ENCODE measurements at regions not wholly inside any gene's neighbourhood (a gene's known extent, or its start where the extent isn't known, plus 50 kb on each side); places are given as distances from the start of the nearest gene placed in this dataset.
A peak's percentile ranks its signal among the peaks of the same experiment; 100 is the strongest.

GRCh38 chr11:86193297-86194095 lies 51.1 kb upstream of the EED start:
- no peak overlapping the region for H3K4me3 ChIP-seq (ENCODE audit: low read depth, low read length)
- in situ Hi-C loops (cut with HindIII; ENCODE audit: low sequenced_read_pairs): no loop called here
- DNase-seq (ENCODE audit: low read depth, low spot score): peak; percentile 79
- TF ChIP-seq, protein P1, sequence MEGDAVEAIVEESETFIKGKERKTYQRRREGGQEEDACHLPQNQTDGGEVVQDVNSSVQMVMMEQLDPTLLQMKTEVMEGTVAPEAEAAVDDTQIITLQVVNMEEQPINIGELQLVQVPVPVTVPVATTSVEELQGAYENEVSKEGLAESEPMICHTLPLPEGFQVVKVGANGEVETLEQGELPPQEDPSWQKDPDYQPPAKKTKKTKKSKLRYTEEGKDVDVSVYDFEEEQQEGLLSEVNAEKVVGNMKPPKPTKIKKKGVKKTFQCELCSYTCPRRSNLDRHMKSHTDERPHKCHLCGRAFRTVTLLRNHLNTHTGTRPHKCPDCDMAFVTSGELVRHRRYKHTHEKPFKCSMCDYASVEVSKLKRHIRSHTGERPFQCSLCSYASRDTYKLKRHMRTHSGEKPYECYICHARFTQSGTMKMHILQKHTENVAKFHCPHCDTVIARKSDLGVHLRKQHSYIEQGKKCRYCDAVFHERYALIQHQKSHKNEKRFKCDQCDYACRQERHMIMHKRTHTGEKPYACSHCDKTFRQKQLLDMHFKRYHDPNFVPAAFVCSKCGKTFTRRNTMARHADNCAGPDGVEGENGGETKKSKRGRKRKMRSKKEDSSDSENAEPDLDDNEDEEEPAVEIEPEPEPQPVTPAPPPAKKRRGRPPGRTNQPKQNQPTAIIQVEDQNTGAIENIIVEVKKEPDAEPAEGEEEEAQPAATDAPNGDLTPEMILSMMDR (IDR thresholded peaks at IDR 0.05; ENCODE audit: low read depth, low read length): peak; percentile 78

DNA sequence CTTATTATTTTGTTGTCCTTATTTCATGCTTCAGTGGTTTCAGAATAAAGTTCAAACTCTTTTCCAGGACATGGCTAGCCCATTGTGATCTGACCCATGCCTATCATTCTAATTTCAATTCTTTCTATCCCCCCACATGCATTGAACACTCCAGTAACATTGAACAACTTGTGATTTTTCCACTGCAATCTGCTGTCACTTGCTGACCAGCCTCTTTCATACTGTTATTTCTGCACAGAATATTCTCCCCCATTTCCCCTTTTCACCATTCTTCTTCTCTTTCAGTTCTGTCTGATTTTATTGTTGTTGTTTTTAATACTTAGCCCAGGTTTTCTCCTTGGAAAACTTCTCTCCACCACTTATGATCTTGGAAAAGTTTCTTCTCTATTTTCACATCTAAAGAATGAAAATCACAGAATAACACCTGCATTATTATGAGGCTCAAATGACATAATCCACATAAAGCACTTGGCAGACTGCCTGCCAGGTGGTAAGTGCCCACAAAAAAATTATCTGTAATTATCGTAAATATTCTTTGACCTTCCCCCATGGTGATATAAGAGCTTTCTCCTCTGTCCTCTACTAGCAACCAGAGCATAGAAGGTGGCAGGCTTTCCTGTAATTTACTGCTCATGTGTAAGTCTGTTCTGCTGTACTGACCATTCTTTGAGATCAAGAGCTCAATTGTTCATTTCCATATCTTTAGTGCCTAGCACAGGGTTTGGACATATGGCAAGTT lies 51.9 kb upstream of the EED start:
- TF ChIP-seq, protein P1 (IDR thresholded peaks at IDR 0.05; ENCODE audit: low read depth, low read length): no peak
- no peak for DNase-seq (ENCODE audit: low read depth, low spot score)
- in situ Hi-C loops (cut with HindIII; ENCODE audit: low sequenced_read_pairs): no loop called here
- no peak overlapping the region for H3K4me3 ChIP-seq (ENCODE audit: low read depth, low read length)

DNA sequence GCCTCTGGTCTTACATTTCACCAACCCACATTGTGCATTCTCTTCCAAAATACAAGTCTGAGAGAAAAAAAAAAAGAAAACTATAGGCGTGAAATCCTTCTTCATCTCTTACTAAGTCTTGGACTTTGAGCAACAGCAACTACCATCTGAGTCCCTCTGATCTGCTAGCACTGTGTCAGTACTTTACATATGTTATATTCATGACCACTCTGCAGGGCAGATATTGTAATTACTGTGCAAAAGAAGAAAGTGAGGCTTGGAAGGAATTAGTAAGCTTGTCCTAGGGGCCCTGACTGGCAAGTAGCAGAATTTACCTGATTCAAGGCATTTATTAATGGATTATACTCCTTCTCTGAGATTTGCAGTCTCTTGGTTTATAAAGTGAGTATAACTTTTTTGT lies 52.7 kb upstream of the EED start:
- in situ Hi-C loops (cut with HindIII; ENCODE audit: low sequenced_read_pairs): no loop called here
- DNase-seq (ENCODE audit: low read depth, low spot score): no peak
- no peak overlapping the region for H3K4me3 ChIP-seq (ENCODE audit: low read depth, low read length)
- TF ChIP-seq, protein P1 (IDR thresholded peaks at IDR 0.05; ENCODE audit: low read depth, low read length): no peak

DNA sequence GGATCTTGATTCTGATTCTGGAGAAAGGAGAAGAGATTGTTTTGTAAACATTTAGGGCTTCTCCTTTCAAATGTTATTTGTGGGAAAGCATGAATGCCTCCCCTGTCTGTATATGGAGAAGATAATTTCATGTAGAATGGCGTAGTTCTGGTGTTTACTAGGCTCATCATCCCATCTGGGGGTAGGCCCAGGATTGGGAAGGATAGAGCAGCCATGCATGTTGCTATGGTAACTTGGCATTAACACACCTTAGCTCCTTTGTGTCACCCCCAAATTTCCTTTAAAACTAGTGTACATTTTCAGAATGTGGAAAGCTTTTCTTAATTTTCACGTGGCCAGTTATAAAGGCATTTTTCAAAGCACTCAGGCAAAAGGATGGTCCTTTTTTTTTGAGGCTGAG lies 57.5 kb upstream of the EED start:
- TF ChIP-seq, protein P1 (IDR thresholded peaks at IDR 0.05; ENCODE audit: low read depth, low read length): no peak
- in situ Hi-C loops (cut with HindIII; ENCODE audit: low sequenced_read_pairs): no loop called here
- no peak overlapping the region for H3K4me3 ChIP-seq (ENCODE audit: low read depth, low read length)
- no peak for DNase-seq (ENCODE audit: low read depth, low spot score)

GRCh38 chr11:86186386-86186785 lies 58.2 kb upstream of the EED start:
- no peak overlapping the region for H3K4me3 ChIP-seq (ENCODE audit: low read depth, low read length)
- DNase-seq (ENCODE audit: low read depth, low spot score): no peak
- in situ Hi-C loops (cut with HindIII; ENCODE audit: low sequenced_read_pairs): no loop called here
- TF ChIP-seq, protein P1 (IDR thresholded peaks at IDR 0.05; ENCODE audit: low read depth, low read length): no peak

DNA sequence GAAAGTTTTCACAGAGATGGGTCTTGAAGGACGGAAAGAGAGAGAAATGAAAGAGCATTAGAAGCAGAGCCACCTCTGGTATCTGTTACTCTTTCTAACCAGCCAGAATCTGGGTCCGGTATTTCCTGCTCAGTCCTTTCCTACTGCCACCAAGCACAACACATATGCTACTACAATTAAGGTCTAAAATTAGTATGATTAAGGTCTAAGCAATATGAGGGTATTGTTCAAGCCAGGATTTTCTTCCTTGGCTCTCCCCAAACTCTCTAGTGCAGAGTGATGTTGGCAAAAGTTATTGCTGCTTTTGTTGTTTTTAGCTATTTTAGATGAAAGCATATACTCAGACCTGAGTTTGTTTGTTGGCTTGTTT lies 59.2 kb upstream of the EED start:
- H3K4me3 ChIP-seq (ENCODE audit: low read depth, low read length): no peak overlapping the region
- TF ChIP-seq, protein P1 (IDR thresholded peaks at IDR 0.05; ENCODE audit: low read depth, low read length): no peak
- in situ Hi-C loops (cut with HindIII; ENCODE audit: low sequenced_read_pairs): no loop called here
- DNase-seq (ENCODE audit: low read depth, low spot score): no peak

Measured in astrocyte of the spinal cord (primary cell).